Fibroblast of skin of abdomen (primary cell): ENCODE measurements at regions not wholly inside any gene's neighbourhood (a gene's known extent, or its start where the extent isn't known, plus 50 kb on each side); places are given as distances from the start of the nearest gene placed in this dataset.
"Not testable (repeated sequence)": the region's sequence is repeated elsewhere in the genome, so short reads cannot be mapped to it uniquely, and the experiment has no call there.

Source experiments
- DNase-seq: peaks from one replicate; pipeline ENCODE4 v3.0.0-alpha.2; 2013

GRCh38 chr7:34491899-34492298 lies 166.1 kb upstream of the NPSR1 start:
- no peak for DNase-seq

DNA sequence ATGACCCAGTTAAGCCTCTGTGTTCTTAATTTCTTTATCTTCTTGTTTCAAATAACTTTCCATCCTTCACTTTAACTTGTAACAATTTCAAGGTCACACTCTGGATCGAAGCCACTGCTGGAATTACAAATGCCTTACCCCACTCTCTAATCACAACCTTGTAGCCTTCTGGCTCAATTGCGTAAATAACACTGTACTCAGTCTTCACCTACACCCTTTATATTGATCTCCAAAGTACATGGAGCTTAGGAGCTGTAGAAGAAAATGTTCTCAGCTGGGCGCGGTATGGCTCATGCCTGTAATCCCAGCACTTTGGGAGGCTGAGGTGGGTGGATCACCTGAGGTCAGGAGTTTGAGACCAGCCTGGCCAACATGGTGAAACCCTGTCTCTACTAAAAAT lies 164.3 kb upstream of the NPSR1 start:
- DNase-seq = no peak

GRCh38 chr7:34497153-34497777 lies 160.8 kb upstream of the NPSR1 start:
- DNase-seq = no peak

DNA sequence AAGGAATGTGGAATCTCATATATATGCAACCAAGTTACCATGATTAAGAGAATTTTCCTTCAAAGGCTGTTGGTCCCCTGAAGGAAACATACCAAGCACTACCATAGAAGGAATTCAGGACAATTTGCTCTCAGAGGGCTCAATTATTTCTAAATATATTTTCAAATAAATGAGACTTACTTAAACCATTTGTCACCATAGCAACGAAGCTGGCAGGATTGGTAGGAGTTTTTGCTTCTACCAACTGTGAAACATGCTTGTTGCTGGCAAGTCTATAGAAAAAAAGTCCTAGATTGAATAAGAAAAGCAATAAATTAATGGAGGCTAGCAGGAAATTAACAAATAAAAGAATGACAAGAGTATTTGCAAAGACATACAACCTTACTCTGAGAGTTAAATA lies 156.9 kb upstream of the NPSR1 start:
- DNase-seq = no peak

- no peak for DNase-seq
These were observed 150.8 kb upstream of the NPSR1 start for GRCh38 chr7:34507191-34507590.

- peak; percentile 37 for DNase-seq
These were observed 134.6 kb upstream of the NPSR1 start for GRCh38 chr7:34523226-34523918.

DNA sequence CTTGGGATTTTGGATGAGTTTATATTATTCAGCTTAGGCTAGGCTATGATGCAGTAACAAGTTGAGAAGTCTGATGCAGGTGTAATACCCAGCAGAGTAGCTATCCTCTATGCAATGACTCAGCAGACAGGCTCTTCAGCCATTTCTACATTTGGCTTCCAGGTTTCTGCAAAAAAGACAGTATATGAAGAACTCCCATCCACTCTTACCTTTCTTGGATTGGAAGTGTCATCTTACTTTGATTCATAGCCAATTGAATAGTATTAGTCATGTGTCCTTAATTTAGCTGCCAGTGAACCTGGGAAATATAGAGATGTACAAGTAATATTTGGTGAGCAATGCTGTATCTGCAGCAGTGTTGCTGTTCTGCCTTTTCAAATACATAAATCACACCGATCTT lies 127.8 kb upstream of the NPSR1 start:
- no peak for DNase-seq

GRCh38 chr7:34539003-34539402 lies 119.0 kb upstream of the NPSR1 start:
- DNase-seq = no peak

DNA sequence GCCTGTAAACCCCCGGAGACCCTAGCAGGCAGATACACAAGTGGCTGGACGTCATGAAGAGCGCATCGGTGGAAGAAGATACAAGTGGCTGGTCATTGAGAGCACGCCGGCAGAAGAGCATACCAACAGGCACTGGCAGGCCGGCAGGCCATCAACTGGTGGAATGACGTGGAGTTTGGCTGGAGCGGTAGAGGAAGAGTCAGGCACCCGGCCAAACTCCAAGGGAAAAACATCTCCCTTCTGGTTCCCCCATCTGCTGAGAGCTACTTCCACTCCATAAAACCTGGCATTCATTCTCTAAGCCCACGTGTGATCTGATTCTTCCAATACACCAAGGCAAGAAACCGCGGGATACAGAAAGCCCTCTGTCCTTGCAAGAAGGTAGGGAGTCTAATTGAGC lies 113.4 kb upstream of the NPSR1 start:
- DNase-seq = no peak

DNA sequence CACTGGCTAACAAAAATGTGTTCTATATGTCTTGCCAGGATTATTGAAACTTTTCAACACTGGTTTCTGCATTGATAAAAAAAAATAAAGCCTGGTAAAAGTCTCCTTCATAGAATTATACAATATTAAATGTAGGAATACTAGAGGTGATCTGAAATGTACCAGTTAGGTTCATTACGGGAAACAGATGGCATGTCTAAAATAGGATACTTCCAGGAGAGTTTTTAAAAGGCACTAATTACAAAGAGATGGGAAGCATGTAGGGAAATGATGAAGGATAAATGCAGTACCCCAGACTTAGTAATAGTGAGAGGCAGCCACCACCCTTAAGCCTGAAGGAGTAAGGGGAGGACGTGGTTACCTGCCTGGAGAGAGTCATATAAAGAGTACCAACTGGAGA lies 107.0 kb upstream of the NPSR1 start:
- no peak for DNase-seq

- no peak for DNase-seq
These were observed 105.5 kb upstream of the NPSR1 start for GRCh38 chr7:34552502-34552901.

DNA sequence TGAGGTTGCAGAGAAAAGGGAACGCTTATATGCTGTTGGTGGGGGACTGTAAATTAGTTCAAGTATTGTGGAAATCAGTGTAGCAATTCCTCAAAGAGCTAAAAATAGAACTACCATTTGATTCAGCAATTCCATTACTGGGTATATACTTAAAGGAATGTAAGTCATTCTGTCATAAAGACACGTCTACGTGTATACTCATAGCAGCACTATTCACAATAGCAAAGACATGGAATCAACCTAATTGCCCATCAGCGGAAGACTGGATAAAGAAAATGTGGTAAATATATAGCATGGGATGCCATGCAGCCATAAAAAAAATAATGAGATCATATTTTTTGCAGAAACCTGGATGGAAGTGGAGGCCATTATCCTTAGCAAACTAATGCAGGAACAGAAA lies 100.0 kb upstream of the NPSR1 start:
- peak; percentile 1 for DNase-seq

DNA sequence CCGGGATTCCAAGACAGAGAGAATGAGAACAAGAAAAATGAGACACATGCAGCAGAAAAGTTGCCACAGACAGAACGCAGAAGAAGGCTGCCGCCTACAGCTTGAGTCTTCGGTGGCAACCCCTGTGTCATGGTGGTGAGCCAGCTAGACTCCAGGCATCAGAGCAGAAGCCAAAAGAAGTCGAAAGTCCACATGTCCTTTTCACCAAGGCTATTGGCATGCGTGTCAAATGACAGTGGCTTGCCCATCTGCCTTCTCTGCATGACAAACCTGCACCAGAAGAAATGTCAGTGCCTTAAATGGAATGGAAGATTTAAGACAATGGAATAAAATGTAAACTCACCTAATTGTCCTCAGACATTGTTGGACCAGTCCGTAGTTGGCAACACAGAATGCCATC lies 93.9 kb upstream of the NPSR1 start:
- no peak for DNase-seq

DNA sequence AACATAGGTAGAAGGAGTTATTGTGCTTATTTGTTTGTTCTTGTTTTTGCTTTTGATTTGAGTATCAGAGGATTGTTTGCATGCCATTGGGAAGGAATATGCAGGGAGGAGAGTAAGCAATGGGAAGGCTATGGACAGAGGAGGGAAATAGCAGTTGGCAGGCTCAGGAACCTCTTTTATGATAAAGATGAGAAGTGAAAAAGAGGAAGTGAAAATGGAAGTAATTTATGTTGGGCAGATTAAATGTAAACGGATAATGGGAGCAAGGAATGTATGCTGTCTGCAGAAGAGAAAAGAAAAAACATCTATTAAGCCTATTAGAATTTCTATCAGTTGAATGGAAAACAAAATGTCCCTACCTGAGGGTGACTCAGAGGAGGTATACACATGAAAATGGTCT lies 90.1 kb upstream of the NPSR1 start:
- DNase-seq = no peak

DNA sequence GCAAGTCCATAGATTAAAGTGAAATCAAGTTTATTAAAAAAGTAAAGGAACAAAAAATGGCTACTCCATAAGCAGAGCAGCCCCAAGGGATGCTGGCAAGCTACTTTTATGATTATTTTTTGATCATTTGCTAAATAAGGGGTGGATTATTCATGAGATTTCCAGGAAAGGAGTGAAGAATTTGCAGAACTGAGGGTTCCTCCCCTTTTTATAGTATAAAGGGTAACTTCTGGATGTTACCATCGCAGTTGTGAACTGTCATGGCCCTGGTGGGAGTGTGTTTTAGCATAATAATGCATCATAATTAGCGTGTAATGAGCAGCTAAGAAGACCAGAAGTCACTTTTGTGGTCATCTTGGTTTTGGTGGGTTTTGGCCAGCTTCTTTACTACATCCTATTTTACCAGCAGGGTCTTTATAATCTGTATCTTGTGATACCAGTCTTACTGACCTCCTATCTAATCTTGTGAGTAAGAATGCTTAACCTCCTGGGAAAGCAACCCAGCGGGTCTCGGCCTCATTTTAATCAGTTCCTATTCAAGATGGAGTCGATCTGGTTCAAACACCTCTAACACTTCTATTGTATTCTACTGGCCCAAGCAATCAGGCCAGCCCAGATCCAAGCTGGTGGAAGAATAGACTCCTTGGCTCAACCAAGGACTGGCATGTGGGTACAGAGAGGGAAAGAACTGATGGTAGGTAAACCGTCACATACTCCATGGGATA lies 87.9 kb upstream of the NPSR1 start:
- DNase-seq = no peak

- no peak for DNase-seq
These were observed 83.0 kb upstream of the NPSR1 start for GRCh38 chr7:34575006-34575405.

- not testable (repeated sequence) for DNase-seq
These were observed 80.1 kb upstream of the NPSR1 start for GRCh38 chr7:34577934-34578333.

DNA sequence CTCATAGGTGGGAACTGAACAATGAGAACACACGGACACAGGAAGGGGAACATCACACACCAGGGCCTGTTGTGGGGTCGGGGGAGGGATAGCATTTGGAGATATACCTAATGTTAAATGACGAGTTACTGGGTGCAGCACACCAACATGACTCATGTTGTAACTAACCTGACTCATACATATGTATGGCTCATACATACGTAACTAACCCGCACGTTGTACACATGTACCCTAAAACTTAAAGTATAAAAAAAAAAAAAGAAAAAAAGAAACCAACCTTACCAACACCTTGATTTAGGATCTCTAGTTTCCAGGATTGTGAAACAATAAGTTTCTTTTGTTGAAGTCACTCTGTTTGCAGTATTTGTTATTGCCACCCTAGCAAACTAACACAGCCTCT lies 76.3 kb upstream of the NPSR1 start:
- DNase-seq = not testable (repeated sequence)

DNA sequence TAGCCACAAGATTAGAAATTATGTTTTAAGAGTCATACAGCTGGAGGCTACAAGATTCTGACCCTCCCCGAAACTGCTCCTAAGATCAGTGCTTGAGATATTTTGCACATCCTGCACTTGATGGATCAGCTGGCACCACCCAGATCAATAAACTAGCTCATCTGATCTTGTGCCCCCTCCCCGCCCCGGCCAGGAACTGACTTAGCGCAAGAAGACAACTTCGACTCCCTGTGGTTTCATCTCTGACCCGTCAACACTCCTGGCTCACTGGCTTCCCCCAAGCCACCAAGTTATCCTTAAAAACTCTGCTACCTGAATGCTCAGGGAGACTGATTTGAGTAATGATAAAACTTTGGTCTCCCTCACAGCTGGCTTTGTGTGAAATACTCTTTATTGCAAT lies 73.5 kb upstream of the NPSR1 start:
- DNase-seq = no peak

- DNase-seq = no peak
These were observed 61.1 kb upstream of the NPSR1 start for GRCh38 chr7:34596887-34597286.

GRCh38 chr7:34603711-34604444 lies 54.1 kb upstream of the NPSR1 start:
- DNase-seq = no peak
